ENCODE measurements at regions not wholly inside any gene's neighbourhood (a gene's known extent, or its start where the extent isn't known, plus 50 kb on each side); places are given as distances from the start of the nearest gene placed in this dataset.

GRCh38 chr15:70498096-70498626, 265.2 kb downstream of the UACA start:
- no CpG with 5 or more reads among the region's 12 CpGs for WGBS (ENCODE audit: extremely low coverage, insufficient read length, low lambda C conversion rate)
- Histone ChIP-seq H3K4me1 (ENCODE audit: insufficient read depth, low read length) (no peaks in the 10 kb centered on the region), H3K9ac (ENCODE audit: extremely low read depth, insufficient read length, low read length) (no peak overlapping the region)

More at GRCh38 chr15:70498096-70498626, 265.2 kb downstream of the UACA start:
- Histone ChIP-seq H2AFZ (ENCODE audit: low read length) (no peak overlapping the region), H2BK5ac (ENCODE audit: insufficient read length, low read length) (no peak overlapping the region), H3K79me2 (ENCODE audit: insufficient read depth, low read length) (no peaks in the 10 kb centered on the region), H3K4ac (ENCODE audit: low read depth, low read length) (no peak overlapping the region), H2BK120ac (ENCODE audit: low read depth, low read length, poor library complexity, severe bottlenecking) (no peak overlapping the region), H2BK12ac (ENCODE audit: insufficient read length, low read depth, low read length) (no peak overlapping the region), H3K23me2 (ENCODE audit: insufficient read length, low read depth, low read length, poor library complexity, severe bottlenecking) (no peaks in the 10 kb centered on the region), H3T11ph (ENCODE audit: low read length) (no peak overlapping the region), H4K91ac (ENCODE audit: insufficient read length, low read depth, low read length) (no peak overlapping the region), H2BK20ac (ENCODE audit: low read depth, low read length, poor library complexity, severe bottlenecking) (no peak overlapping the region), H3K18ac (ENCODE audit: insufficient read length, low read depth, low read length) (no peak overlapping the region), H3K27ac (ENCODE audit: insufficient read length, low read depth, low read length) (no peak overlapping the region), H3K79me1 (ENCODE audit: insufficient read depth, low read depth, low read length, poor library complexity, severe bottlenecking) (no peaks in the 10 kb centered on the region), H4K20me1 (ENCODE audit: control insufficient read depth, insufficient read depth, insufficient read length) (no peaks in the 10 kb centered on the region), H2AK5ac (ENCODE audit: insufficient read length, low read length) (no peak overlapping the region), H4K5ac (ENCODE audit: insufficient read length, low read depth, low read length) (no peak overlapping the region), H4K8ac (replicated peaks; ENCODE audit: insufficient read length, low read depth, low read length) (no peak overlapping the region), H2BK15ac (ENCODE audit: low read depth, low read length) (no peak overlapping the region), H3K23ac (ENCODE audit: insufficient read length, low read depth, low read length) (no peak overlapping the region), H3K9me3 (ENCODE audit: control insufficient read depth, low read depth, low read length) (no peaks in the 10 kb centered on the region), H3K4me2 (ENCODE audit: insufficient read depth, insufficient read length, low read length) (no peak overlapping the region), H3K56ac (ENCODE audit: insufficient read length, low read depth, low read length) (no peak overlapping the region), H3K14ac (ENCODE audit: insufficient read depth, low read length) (no peak overlapping the region), H3K27me3 (ENCODE audit: insufficient read depth, low read length) (no peaks in the 10 kb centered on the region)
- no peak overlapping the region for H3K27ac Mint-ChIP-seq
- peaks cover 10 to 20% of the 10 kb centered on the region in 2 experiments for H3K4me1 Mint-ChIP-seq
- H3K27me3 Mint-ChIP-seq (ENCODE audit: low read depth) = no peaks in the 10 kb centered on the region; the same call in 1 of the 2 replicates
- H3K9me3 Mint-ChIP-seq = no peaks in the 10 kb centered on the region
- DNase-seq = no peak
- TF ChIP-seq, protein P1, sequence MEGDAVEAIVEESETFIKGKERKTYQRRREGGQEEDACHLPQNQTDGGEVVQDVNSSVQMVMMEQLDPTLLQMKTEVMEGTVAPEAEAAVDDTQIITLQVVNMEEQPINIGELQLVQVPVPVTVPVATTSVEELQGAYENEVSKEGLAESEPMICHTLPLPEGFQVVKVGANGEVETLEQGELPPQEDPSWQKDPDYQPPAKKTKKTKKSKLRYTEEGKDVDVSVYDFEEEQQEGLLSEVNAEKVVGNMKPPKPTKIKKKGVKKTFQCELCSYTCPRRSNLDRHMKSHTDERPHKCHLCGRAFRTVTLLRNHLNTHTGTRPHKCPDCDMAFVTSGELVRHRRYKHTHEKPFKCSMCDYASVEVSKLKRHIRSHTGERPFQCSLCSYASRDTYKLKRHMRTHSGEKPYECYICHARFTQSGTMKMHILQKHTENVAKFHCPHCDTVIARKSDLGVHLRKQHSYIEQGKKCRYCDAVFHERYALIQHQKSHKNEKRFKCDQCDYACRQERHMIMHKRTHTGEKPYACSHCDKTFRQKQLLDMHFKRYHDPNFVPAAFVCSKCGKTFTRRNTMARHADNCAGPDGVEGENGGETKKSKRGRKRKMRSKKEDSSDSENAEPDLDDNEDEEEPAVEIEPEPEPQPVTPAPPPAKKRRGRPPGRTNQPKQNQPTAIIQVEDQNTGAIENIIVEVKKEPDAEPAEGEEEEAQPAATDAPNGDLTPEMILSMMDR (conservative IDR thresholded peaks at IDR 0.05) = no peak
- H3K4me3 Mint-ChIP-seq = no peak overlapping the region
- no peaks in the 10 kb centered on the region for H3K36me3 Mint-ChIP-seq (ENCODE audit: insufficient read depth in 1 of 3, low read depth in 3 of 3)
